GM23338 (cell line): ENCODE measurements at regions not wholly inside any gene's neighbourhood (a gene's known extent, or its start where the extent isn't known, plus 50 kb on each side); places are given as distances from the start of the nearest gene placed in this dataset.

Experiments used
- ATAC-seq: fragments of 200-7000 bp; cut with Tn5 transposase; 3 replicates; pipeline ENCODE4 v1.9.1; 2020
- DNase-seq: peaks from one replicate; pipeline ENCODE4 v3.0.0-alpha.2; 2015; ENCODE audit warnings: low spot score
- H2AFZ ChIP-seq: fragments of 200-600 bp; sonication (generic); 2 replicates; pipeline ENCODE4 v1.8.0; 2016; ENCODE audit warnings: antibody characterized with exemption, mild to moderate bottlenecking, moderate library complexity
- H3F3A ChIP-seq: fragments of 200-600 bp; sonication (generic); replicated peaks from 2 replicates; pipeline ENCODE4 v1.8.0; 2017; ENCODE audit warnings: antibody characterized with exemption, mixed run types, low read depth
- H3K27ac ChIP-seq: fragments of 200-600 bp; sonication (generic); 2 replicates; pipeline ENCODE4 v1.6.1; 2016; ENCODE audit warnings: low read depth
- H3K27me3 ChIP-seq: fragments of 200-600 bp; sonication (generic); 2 replicates; pipeline ENCODE4 v1.8.0; 2016; ENCODE audit warnings: mild to moderate bottlenecking, mixed run types, moderate library complexity; ENCODE audit not compliant: insufficient read depth
- H3K36me3 ChIP-seq: fragments of 200-600 bp; sonication (generic); 2 replicates; pipeline ENCODE4 v1.8.0; 2016; ENCODE audit warnings: mild to moderate bottlenecking; ENCODE audit not compliant: insufficient read depth
- H3K4me1 ChIP-seq: fragments of 200-600 bp; sonication (generic); 2 replicates; pipeline ENCODE4 v1.8.0; 2016; ENCODE audit warnings: mild to moderate bottlenecking, moderate library complexity; ENCODE audit not compliant: insufficient read depth
- H3K4me2 ChIP-seq: fragments of 200-600 bp; sonication (generic); 2 replicates; pipeline ENCODE4 v1.7.1; 2017; ENCODE audit warnings: mixed run types
- H3K4me3 ChIP-seq: fragments of 200-600 bp; sonication (generic); 2 replicates; pipeline ENCODE4 v1.6.1; 2016; ENCODE audit warnings: mixed run types
- H3K79me2 ChIP-seq: fragments of 200-600 bp; sonication (generic); replicated peaks from 2 replicates; pipeline ENCODE4 v1.8.0; 2017; ENCODE audit warnings: mild to moderate bottlenecking; ENCODE audit not compliant: insufficient read depth
- H3K9me2 ChIP-seq: fragments of 200-600 bp; sonication (generic); 2 replicates; pipeline ENCODE4 v1.8.0; 2017; ENCODE audit not compliant: insufficient read depth
- H4K20me1 ChIP-seq: fragments of 200-600 bp; sonication (generic); replicated peaks from 2 replicates; pipeline ENCODE4 v1.8.0; 2017; ENCODE audit warnings: mild to moderate bottlenecking; ENCODE audit not compliant: insufficient read depth
- H3K27ac Mint-ChIP-seq: 2 replicates; pipeline ENCODE4 v1.8.0; 2020; ENCODE audit warnings: inconsistent platforms, mild to moderate bottlenecking, moderate library complexity, mixed read lengths
- H3K27me3 Mint-ChIP-seq: 3 replicates; pipeline ENCODE4 v1.8.0; 2022; ENCODE audit warnings: low read depth, mild to moderate bottlenecking, moderate library complexity, mixed read lengths, inconsistent platforms; ENCODE audit not compliant: insufficient read depth, poor library complexity
- H3K36me3 Mint-ChIP-seq: 3 replicates; pipeline ENCODE4 v1.8.0; 2021; ENCODE audit warnings: low read depth, mild to moderate bottlenecking, inconsistent platforms, moderate library complexity, mixed read lengths
- H3K4me1 Mint-ChIP-seq: 3 replicates; pipeline ENCODE4 v1.8.0; 2020; ENCODE audit warnings: mild to moderate bottlenecking, inconsistent platforms, mixed read lengths
- H3K4me3 Mint-ChIP-seq: 3 replicates; pipeline ENCODE4 v1.8.0; 2021; ENCODE audit warnings: moderate library complexity, mild to moderate bottlenecking, inconsistent platforms, mixed read lengths
- H3K9me3 Mint-ChIP-seq: 3 replicates; pipeline ENCODE4 v1.8.0; 2020; ENCODE audit warnings: moderate library complexity, mild to moderate bottlenecking, inconsistent platforms, mixed read lengths
- CREB1 ChIP-seq: fragments of 250-450 bp; sonication (Bioruptor Pico); IDR thresholded peaks from 2 replicates; pipeline ENCODE4 v1.5.0; 2020; ENCODE audit warnings: low read depth, mild to moderate bottlenecking, moderate library complexity
- EZH2 ChIP-seq: fragments of 200-600 bp; sonication (generic); IDR thresholded peaks from one replicate; pipeline ENCODE4 v1.8.0; 2017; ENCODE audit warnings: antibody characterized with exemption, mild to moderate bottlenecking, low read depth; ENCODE audit not compliant: unreplicated experiment
- EZH2phosphoT487 ChIP-seq: fragments of 200-600 bp; sonication (generic); IDR thresholded peaks from one replicate; pipeline ENCODE4 v1.8.1; 2018; ENCODE audit warnings: antibody characterized with exemption; ENCODE audit not compliant: unreplicated experiment
- JUNB ChIP-seq: IDR thresholded peaks from one replicate; pipeline ENCODE4 v1.6.1; 2016; ENCODE audit warnings: antibody characterized with exemption; ENCODE audit not compliant: unreplicated experiment
- NANOG ChIP-seq: IDR thresholded peaks from 2 replicates; pipeline ENCODE4 v1.6.1; 2016; ENCODE audit warnings: antibody characterized with exemption, borderline replicate concordance
- POLR2AphosphoS5 ChIP-seq: IDR thresholded peaks from 2 replicates; pipeline ENCODE4 v1.6.1; 2016; ENCODE audit warnings: antibody characterized with exemption, low read depth
- STAT1 ChIP-seq: IDR thresholded peaks from one replicate; pipeline ENCODE4 v1.6.1; 2016; ENCODE audit warnings: antibody characterized with exemption; ENCODE audit not compliant: unreplicated experiment
- ZNF114 ChIP-seq: fragments of 250-450 bp; sonication (Bioruptor Pico); IDR thresholded peaks from 2 replicates; pipeline ENCODE4 v1.5.0; 2020; ENCODE audit warnings: mild to moderate bottlenecking, moderate library complexity
- ZNF331 ChIP-seq: fragments of 250-450 bp; sonication (Bioruptor Pico); IDR thresholded peaks from 2 replicates; pipeline ENCODE4 v1.5.0; 2020; ENCODE audit warnings: low read depth, mild to moderate bottlenecking, moderate library complexity
- TF ChIP-seq, protein P1 (sequence below), 2 experiments: fragments of 200-600 bp in 1 of 2; sonication (generic) in 1 of 2; conservative IDR thresholded peaks; 2 replicates each; pipeline versions ENCODE4 v1.5.1 to v1.6.1; 2016 to 2017; ENCODE audit warnings: antibody characterized with exemption in 2 of 2, low read depth in 2 of 2, mild to moderate bottlenecking in 2 of 2, moderate library complexity in 1 of 2
- TF ChIP-seq, protein P2 (sequence below): IDR thresholded peaks from 2 replicates; pipeline ENCODE4 v1.6.1; 2016; ENCODE audit warnings: antibody characterized with exemption
- TF ChIP-seq, protein P3 (sequence below): fragments of 250-450 bp; sonication (Bioruptor Pico); IDR thresholded peaks from 2 replicates; pipeline ENCODE4 v1.5.0; 2020; ENCODE audit warnings: mild to moderate bottlenecking, moderate library complexity
- TF ChIP-seq, protein P4 (sequence below): IDR thresholded peaks from one replicate; pipeline ENCODE4 v1.6.1; 2018; ENCODE audit warnings: antibody characterized with exemption; ENCODE audit not compliant: unreplicated experiment

DNA sequence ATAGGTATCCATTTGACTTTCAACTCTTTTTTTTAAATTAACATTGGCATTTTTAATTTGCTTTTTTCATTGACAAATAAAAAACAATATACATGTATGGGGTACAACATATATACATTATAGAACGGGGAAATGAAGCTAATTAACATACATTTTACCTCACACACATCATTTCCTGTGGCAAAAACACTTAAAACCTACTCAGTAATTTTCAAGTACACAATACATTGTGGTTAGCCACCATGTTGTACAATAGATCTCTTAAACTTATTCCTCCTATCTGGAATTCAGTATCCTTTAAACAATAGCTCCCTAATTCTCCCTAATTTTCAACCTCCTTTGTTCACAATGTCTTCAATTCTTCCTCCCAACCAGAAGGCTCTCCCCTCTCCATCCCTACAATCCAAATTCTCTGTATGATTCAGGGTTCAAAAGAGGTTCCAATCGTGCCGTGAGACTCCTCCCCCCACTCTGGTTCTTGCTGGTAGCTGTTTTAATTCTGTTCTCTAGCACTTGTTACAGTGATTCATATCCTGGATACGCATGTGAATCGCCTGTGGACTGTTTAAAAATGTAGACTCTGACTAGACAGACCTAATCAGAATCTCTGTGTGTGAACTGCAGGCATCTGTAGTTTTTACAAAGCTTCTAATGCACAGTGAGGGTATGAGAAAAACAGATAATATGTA is 87.6 kb upstream of the DUSP10 start:
- H3K27ac Mint-ChIP-seq, result no peak overlapping the region
- Histone ChIP-seq H3K4me3 (no peak overlapping the region), H3K27me3 (no peaks in the 10 kb centered on the region), H3K27ac (no peak overlapping the region), H3F3A (no peaks in the 10 kb centered on the region; the same call in 1 of the 2 replicates), H2AFZ (peak overlapping the region; percentile 85; the same call in 1 of the 2 replicates), H3K9me2 (peaks cover 14% of the 10 kb centered on the region), H3K4me1 (peaks cover 29% of the 10 kb centered on the region), H3K79me2 (no peaks in the 10 kb centered on the region), H3K4me2 (0 out of 2 replicates have a peak overlapping the region, but pooled peaks have one; percentile 12), H3K36me3 (no peaks in the 10 kb centered on the region), H4K20me1 (no peaks in the 10 kb centered on the region)
- H3K4me1 Mint-ChIP-seq, result peaks cover 28% of the 10 kb centered on the region
- no peaks in the 10 kb centered on the region for H3K36me3 Mint-ChIP-seq
- TF ChIP-seq EZH2phosphoT487, result no peak
- no peak for TF ChIP-seq POLR2AphosphoS5
- TF ChIP-seq, protein P1, sequence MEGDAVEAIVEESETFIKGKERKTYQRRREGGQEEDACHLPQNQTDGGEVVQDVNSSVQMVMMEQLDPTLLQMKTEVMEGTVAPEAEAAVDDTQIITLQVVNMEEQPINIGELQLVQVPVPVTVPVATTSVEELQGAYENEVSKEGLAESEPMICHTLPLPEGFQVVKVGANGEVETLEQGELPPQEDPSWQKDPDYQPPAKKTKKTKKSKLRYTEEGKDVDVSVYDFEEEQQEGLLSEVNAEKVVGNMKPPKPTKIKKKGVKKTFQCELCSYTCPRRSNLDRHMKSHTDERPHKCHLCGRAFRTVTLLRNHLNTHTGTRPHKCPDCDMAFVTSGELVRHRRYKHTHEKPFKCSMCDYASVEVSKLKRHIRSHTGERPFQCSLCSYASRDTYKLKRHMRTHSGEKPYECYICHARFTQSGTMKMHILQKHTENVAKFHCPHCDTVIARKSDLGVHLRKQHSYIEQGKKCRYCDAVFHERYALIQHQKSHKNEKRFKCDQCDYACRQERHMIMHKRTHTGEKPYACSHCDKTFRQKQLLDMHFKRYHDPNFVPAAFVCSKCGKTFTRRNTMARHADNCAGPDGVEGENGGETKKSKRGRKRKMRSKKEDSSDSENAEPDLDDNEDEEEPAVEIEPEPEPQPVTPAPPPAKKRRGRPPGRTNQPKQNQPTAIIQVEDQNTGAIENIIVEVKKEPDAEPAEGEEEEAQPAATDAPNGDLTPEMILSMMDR (conservative IDR thresholded peaks at IDR 0.05; ENCODE audit: low read depth in 2 of 2), result no peak
- TF ChIP-seq ZNF114 (CRISPR knock-in tag), result no peak
- no peak for TF ChIP-seq NANOG
- TF ChIP-seq CREB1 (CRISPR knock-in tag), result no peak
- TF ChIP-seq, protein P2, sequence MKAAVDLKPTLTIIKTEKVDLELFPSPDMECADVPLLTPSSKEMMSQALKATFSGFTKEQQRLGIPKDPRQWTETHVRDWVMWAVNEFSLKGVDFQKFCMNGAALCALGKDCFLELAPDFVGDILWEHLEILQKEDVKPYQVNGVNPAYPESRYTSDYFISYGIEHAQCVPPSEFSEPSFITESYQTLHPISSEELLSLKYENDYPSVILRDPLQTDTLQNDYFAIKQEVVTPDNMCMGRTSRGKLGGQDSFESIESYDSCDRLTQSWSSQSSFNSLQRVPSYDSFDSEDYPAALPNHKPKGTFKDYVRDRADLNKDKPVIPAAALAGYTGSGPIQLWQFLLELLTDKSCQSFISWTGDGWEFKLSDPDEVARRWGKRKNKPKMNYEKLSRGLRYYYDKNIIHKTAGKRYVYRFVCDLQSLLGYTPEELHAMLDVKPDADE, result no peak
- TF ChIP-seq EZH2, result no peak
- no peak for TF ChIP-seq ZNF331
- TF ChIP-seq, protein P3, sequence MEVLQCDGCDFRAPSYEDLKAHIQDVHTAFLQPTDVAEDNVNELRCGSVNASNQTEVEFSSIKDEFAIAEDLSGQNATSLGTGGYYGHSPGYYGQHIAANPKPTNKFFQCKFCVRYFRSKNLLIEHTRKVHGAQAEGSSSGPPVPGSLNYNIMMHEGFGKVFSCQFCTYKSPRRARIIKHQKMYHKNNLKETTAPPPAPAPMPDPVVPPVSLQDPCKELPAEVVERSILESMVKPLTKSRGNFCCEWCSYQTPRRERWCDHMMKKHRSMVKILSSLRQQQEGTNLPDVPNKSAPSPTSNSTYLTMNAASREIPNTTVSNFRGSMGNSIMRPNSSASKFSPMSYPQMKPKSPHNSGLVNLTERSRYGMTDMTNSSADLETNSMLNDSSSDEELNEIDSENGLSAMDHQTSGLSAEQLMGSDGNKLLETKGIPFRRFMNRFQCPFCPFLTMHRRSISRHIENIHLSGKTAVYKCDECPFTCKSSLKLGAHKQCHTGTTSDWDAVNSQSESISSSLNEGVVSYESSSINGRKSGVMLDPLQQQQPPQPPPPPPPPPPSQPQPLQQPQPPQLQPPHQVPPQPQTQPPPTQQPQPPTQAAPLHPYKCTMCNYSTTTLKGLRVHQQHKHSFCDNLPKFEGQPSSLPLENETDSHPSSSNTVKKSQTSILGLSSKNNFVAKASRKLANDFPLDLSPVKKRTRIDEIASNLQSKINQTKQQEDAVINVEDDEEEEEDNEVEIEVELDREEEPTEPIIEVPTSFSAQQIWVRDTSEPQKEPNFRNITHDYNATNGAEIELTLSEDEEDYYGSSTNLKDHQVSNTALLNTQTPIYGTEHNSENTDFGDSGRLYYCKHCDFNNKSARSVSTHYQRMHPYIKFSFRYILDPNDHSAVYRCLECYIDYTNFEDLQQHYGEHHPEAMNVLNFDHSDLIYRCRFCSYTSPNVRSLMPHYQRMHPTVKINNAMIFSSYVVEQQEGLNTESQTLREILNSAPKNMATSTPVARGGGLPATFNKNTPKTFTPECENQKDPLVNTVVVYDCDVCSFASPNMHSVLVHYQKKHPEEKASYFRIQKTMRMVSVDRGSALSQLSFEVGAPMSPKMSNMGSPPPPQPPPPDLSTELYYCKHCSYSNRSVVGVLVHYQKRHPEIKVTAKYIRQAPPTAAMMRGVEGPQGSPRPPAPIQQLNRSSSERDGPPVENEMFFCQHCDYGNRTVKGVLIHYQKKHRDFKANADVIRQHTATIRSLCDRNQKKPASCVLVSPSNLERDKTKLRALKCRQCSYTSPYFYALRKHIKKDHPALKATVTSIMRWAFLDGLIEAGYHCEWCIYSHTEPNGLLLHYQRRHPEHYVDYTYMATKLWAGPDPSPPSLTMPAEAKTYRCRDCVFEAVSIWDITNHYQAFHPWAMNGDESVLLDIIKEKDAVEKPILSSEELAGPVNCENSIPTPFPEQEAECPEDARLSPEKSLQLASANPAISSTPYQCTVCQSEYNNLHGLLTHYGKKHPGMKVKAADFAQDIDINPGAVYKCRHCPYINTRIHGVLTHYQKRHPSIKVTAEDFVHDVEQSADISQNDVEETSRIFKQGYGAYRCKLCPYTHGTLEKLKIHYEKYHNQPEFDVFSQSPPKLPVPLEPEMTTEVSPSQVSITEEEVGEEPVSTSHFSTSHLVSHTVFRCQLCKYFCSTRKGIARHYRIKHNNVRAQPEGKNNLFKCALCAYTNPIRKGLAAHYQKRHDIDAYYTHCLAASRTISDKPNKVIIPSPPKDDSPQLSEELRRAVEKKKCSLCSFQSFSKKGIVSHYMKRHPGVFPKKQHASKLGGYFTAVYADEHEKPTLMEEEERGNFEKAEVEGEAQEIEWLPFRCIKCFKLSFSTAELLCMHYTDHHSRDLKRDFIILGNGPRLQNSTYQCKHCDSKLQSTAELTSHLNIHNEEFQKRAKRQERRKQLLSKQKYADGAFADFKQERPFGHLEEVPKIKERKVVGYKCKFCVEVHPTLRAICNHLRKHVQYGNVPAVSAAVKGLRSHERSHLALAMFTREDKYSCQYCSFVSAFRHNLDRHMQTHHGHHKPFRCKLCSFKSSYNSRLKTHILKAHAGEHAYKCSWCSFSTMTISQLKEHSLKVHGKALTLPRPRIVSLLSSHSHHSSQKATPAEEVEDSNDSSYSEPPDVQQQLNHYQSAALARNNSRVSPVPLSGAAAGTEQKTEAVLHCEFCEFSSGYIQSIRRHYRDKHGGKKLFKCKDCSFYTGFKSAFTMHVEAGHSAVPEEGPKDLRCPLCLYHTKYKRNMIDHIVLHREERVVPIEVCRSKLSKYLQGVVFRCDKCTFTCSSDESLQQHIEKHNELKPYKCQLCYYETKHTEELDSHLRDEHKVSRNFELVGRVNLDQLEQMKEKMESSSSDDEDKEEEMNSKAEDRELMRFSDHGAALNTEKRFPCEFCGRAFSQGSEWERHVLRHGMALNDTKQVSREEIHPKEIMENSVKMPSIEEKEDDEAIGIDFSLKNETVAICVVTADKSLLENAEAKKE, result no peak
- no peak for TF ChIP-seq STAT1
- TF ChIP-seq, protein P4, sequence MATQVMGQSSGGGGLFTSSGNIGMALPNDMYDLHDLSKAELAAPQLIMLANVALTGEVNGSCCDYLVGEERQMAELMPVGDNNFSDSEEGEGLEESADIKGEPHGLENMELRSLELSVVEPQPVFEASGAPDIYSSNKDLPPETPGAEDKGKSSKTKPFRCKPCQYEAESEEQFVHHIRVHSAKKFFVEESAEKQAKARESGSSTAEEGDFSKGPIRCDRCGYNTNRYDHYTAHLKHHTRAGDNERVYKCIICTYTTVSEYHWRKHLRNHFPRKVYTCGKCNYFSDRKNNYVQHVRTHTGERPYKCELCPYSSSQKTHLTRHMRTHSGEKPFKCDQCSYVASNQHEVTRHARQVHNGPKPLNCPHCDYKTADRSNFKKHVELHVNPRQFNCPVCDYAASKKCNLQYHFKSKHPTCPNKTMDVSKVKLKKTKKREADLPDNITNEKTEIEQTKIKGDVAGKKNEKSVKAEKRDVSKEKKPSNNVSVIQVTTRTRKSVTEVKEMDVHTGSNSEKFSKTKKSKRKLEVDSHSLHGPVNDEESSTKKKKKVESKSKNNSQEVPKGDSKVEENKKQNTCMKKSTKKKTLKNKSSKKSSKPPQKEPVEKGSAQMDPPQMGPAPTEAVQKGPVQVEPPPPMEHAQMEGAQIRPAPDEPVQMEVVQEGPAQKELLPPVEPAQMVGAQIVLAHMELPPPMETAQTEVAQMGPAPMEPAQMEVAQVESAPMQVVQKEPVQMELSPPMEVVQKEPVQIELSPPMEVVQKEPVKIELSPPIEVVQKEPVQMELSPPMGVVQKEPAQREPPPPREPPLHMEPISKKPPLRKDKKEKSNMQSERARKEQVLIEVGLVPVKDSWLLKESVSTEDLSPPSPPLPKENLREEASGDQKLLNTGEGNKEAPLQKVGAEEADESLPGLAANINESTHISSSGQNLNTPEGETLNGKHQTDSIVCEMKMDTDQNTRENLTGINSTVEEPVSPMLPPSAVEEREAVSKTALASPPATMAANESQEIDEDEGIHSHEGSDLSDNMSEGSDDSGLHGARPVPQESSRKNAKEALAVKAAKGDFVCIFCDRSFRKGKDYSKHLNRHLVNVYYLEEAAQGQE, result no peak
- no peak for TF ChIP-seq JUNB
- H3K27me3 Mint-ChIP-seq, result no peaks in the 10 kb centered on the region
- no peak overlapping the region for H3K4me3 Mint-ChIP-seq
- ATAC-seq (no peak), DNase-seq (no peak)
- peaks cover 8% of the 10 kb centered on the region for H3K9me3 Mint-ChIP-seq
